ENCODE measurements at regions not wholly inside any gene's neighbourhood (a gene's known extent, or its start where the extent isn't known, plus 50 kb on each side); places are given as distances from the start of the nearest gene placed in this dataset.

DNA sequence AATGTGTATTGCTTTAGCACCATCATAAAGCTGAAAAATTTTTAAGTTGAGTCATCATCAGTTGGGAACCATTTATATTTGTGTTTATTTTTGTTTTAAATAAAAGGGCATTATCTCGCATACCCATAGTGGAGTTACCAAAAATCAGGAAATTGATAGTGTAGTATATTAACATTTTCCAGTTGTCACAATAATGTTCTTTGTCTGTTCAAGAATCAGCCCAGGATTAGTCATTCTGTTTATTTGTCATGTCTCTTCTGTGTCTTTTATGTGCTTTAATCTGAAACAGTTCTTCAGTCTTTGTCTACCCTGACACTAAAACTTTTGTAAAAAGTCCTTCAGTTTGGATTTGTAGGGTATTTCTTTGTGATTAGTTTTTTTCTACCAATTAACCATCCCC lies 827.8 kb upstream of the ZWINT start:
- Histone ChIP-seq H3K27ac (ENCODE audit: low read length) (no peak overlapping the region), H3K4me1 (ENCODE audit: control insufficient read depth, insufficient read depth, low read length) (no peaks in the 10 kb centered on the region), H3K36me3 (ENCODE audit: control insufficient read depth, insufficient read depth, low read length) (no peaks in the 10 kb centered on the region), H3K4me3 (ENCODE audit: low read depth in 2 of 2, low read length in 2 of 2) (no peak overlapping the region), H3K27me3 (ENCODE audit: control insufficient read depth, insufficient read depth, low read length) (no peaks in the 10 kb centered on the region), H3K9me3 (ENCODE audit: control insufficient read depth, insufficient read depth, low read depth, low read length) (no peaks in the 10 kb centered on the region)
- ChIA-PET CTCF (interaction anchor here (0.7 kb wide), 1 partner anchor 84 kb away, joined by 3 read pairs; no protein-coding TSS in a partner anchor), POLR2A (no interaction called here)
- in situ Hi-C loops (cut with HindIII; ENCODE audit: low pct_unique_long_range_greater_than_20kb, low sequenced_read_pairs), result no loop called here
- no peak for ATAC-seq
- TF ChIP-seq, protein P1, sequence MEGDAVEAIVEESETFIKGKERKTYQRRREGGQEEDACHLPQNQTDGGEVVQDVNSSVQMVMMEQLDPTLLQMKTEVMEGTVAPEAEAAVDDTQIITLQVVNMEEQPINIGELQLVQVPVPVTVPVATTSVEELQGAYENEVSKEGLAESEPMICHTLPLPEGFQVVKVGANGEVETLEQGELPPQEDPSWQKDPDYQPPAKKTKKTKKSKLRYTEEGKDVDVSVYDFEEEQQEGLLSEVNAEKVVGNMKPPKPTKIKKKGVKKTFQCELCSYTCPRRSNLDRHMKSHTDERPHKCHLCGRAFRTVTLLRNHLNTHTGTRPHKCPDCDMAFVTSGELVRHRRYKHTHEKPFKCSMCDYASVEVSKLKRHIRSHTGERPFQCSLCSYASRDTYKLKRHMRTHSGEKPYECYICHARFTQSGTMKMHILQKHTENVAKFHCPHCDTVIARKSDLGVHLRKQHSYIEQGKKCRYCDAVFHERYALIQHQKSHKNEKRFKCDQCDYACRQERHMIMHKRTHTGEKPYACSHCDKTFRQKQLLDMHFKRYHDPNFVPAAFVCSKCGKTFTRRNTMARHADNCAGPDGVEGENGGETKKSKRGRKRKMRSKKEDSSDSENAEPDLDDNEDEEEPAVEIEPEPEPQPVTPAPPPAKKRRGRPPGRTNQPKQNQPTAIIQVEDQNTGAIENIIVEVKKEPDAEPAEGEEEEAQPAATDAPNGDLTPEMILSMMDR (IDR thresholded peaks at IDR 0.05), result no peak
- TF ChIP-seq, protein P2, sequence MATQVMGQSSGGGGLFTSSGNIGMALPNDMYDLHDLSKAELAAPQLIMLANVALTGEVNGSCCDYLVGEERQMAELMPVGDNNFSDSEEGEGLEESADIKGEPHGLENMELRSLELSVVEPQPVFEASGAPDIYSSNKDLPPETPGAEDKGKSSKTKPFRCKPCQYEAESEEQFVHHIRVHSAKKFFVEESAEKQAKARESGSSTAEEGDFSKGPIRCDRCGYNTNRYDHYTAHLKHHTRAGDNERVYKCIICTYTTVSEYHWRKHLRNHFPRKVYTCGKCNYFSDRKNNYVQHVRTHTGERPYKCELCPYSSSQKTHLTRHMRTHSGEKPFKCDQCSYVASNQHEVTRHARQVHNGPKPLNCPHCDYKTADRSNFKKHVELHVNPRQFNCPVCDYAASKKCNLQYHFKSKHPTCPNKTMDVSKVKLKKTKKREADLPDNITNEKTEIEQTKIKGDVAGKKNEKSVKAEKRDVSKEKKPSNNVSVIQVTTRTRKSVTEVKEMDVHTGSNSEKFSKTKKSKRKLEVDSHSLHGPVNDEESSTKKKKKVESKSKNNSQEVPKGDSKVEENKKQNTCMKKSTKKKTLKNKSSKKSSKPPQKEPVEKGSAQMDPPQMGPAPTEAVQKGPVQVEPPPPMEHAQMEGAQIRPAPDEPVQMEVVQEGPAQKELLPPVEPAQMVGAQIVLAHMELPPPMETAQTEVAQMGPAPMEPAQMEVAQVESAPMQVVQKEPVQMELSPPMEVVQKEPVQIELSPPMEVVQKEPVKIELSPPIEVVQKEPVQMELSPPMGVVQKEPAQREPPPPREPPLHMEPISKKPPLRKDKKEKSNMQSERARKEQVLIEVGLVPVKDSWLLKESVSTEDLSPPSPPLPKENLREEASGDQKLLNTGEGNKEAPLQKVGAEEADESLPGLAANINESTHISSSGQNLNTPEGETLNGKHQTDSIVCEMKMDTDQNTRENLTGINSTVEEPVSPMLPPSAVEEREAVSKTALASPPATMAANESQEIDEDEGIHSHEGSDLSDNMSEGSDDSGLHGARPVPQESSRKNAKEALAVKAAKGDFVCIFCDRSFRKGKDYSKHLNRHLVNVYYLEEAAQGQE (IDR thresholded peaks at IDR 0.05; ENCODE audit: insufficient read depth in 1 of 2, low read depth in 2 of 2, low read length in 1 of 2), result no peak
- TF ChIP-seq TCF7L2 (IDR thresholded peaks at IDR 0.05; ENCODE audit: low read depth, low read length), result no peak
- TF ChIP-seq POLR2AphosphoS5 (IDR thresholded peaks at IDR 0.05; ENCODE audit: low read depth, low read length), result no peak
- no peak for TF ChIP-seq SIN3A (IDR thresholded peaks at IDR 0.05; ENCODE audit: borderline replicate concordance, insufficient read depth, low read depth, low read length)
- intact Hi-C loops (cut with micrococcal nuclease; ENCODE audit: unreplicated experiment), result no loop called here
- DNase-seq (ENCODE audit: low read depth, low spot score), result no peak
- no TSS peak for BruUV-seq (replicated peaks)

DNA sequence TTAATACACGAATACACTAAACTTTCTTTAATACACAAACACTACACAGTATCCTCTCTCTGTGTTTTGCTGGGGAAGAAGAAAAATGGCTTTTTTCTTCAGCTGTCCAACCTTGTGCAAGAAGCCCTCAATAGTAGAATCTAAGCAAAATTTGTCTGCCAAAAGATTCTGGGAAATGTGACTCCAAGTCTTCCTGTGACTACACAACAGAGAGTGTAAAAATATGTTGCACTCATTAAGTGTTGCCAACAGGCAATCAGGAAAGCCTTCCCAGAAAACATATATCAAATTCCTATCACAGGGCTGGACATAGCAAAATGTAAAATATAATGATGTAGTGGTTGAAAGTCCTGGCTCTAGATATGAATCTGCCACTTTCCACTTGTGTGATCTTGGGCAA lies 825.1 kb upstream of the ZWINT start:
- intact Hi-C loops (cut with micrococcal nuclease; ENCODE audit: unreplicated experiment) (no loop called here), in situ Hi-C loops (cut with HindIII; ENCODE audit: low pct_unique_long_range_greater_than_20kb, low sequenced_read_pairs) (no loop called here)
- DNase-seq (ENCODE audit: low read depth, low spot score), result no peak
- Histone ChIP-seq H3K36me3 (ENCODE audit: control insufficient read depth, insufficient read depth, low read length) (no peaks in the 10 kb centered on the region), H3K9me3 (ENCODE audit: control insufficient read depth, insufficient read depth, low read depth, low read length) (no peaks in the 10 kb centered on the region), H3K4me3 (ENCODE audit: low read depth in 2 of 2, low read length in 2 of 2) (no peak overlapping the region), H3K27me3 (ENCODE audit: control insufficient read depth, insufficient read depth, low read length) (no peaks in the 10 kb centered on the region), H3K27ac (ENCODE audit: low read length) (no peak overlapping the region), H3K4me1 (ENCODE audit: control insufficient read depth, insufficient read depth, low read length) (no peaks in the 10 kb centered on the region)
- no TSS peak for BruUV-seq (replicated peaks)
- CTCF ChIA-PET, result no interaction called here
- POLR2A ChIA-PET, result no interaction called here
- TF ChIP-seq POLR2AphosphoS5 (IDR thresholded peaks at IDR 0.05; ENCODE audit: low read depth, low read length) (no peak), SIN3A (IDR thresholded peaks at IDR 0.05; ENCODE audit: borderline replicate concordance, insufficient read depth, low read depth, low read length) (no peak), TCF7L2 (IDR thresholded peaks at IDR 0.05; ENCODE audit: low read depth, low read length) (no peak)
- TF ChIP-seq, protein P1 (IDR thresholded peaks at IDR 0.05), result no peak
- TF ChIP-seq, protein P2 (IDR thresholded peaks at IDR 0.05; ENCODE audit: insufficient read depth in 1 of 2, low read depth in 2 of 2, low read length in 1 of 2), result no peak
- no peak for ATAC-seq

Data from Panc1 (cell line).